ENCODE measurements at regions not wholly inside any gene's neighbourhood (a gene's known extent, or its start where the extent isn't known, plus 50 kb on each side); places are given as distances from the start of the nearest gene placed in this dataset.
A peak's percentile ranks its signal among the peaks of the same experiment; 100 is the strongest.

GRCh38 chr21:20856926-20857325 is 141.3 kb upstream of the NCAM2 start:
- H3K4me3 Mint-ChIP-seq, result no peak overlapping the region
- peaks cover 5% of the 10 kb centered on the region for H3K36me3 Mint-ChIP-seq (ENCODE audit: low read depth)
- H3K27me3 ChIP-seq (ENCODE audit: control insufficient read depth, insufficient read depth, low read length, poor library complexity, severe bottlenecking), result no peaks in the 10 kb centered on the region
- TF ChIP-seq CTCF (conservative IDR thresholded peaks at IDR 0.05), result no peak
- H3K9ac ChIP-seq (ENCODE audit: extremely low read depth, low read length, poor library complexity, severe bottlenecking), result no peak overlapping the region
- no peak overlapping the region for H3K27ac Mint-ChIP-seq
- peaks cover 14% of the 10 kb centered on the region for H3K9me3 Mint-ChIP-seq
- H3K4me1 ChIP-seq (ENCODE audit: control insufficient read depth, insufficient read depth, low read length), result no peaks in the 10 kb centered on the region
- H3K4me3 ChIP-seq (ENCODE audit: low read length), result no peak overlapping the region
- 57 to 67% methylated on average over 1 to 5 of the region's 5 CpGs for WGBS, 2 experiments (ENCODE audit: insufficient coverage in 1 of 2, insufficient read length in 1 of 2)
- H3K4me1 Mint-ChIP-seq, result peaks cover 18% of the 10 kb centered on the region
- no peak overlapping the region for H3K27ac ChIP-seq (ENCODE audit: low read depth, low read length)
- H3K27me3 Mint-ChIP-seq (ENCODE audit: insufficient read depth), result peaks cover 2% of the 10 kb centered on the region
- H3K9me3 ChIP-seq (ENCODE audit: control insufficient read depth, low read length), result peaks cover 28% of the 10 kb centered on the region
- peak; percentile 45 for DNase-seq
- no peaks in the 10 kb centered on the region for H3K36me3 ChIP-seq (ENCODE audit: control insufficient read depth, insufficient read depth, low read length)

GRCh38 chr21:20874202-20874601 is 124.0 kb upstream of the NCAM2 start:
- TF ChIP-seq CTCF (conservative IDR thresholded peaks at IDR 0.05), result no peak
- H3K4me1 Mint-ChIP-seq, result no peaks in the 10 kb centered on the region
- Histone ChIP-seq H3K4me1 (ENCODE audit: control insufficient read depth, insufficient read depth, low read length) (no peaks in the 10 kb centered on the region), H3K36me3 (ENCODE audit: control insufficient read depth, insufficient read depth, low read length) (no peaks in the 10 kb centered on the region), H3K9ac (ENCODE audit: extremely low read depth, low read length, poor library complexity, severe bottlenecking) (no peak overlapping the region), H3K4me3 (ENCODE audit: low read length) (no peak overlapping the region), H3K9me3 (ENCODE audit: control insufficient read depth, low read length) (no peaks in the 10 kb centered on the region), H3K27me3 (ENCODE audit: control insufficient read depth, insufficient read depth, low read length, poor library complexity, severe bottlenecking) (no peaks in the 10 kb centered on the region), H3K27ac (ENCODE audit: low read depth, low read length) (no peak overlapping the region)
- H3K9me3 Mint-ChIP-seq, result no peaks in the 10 kb centered on the region
- 95 to 100% methylated on average over 1 of the region's 1 CpG for WGBS, 2 experiments (ENCODE audit: insufficient coverage in 1 of 2, insufficient read length in 1 of 2)
- H3K27me3 Mint-ChIP-seq (ENCODE audit: insufficient read depth), result no peaks in the 10 kb centered on the region
- no peak for DNase-seq
- H3K27ac Mint-ChIP-seq, result no peak overlapping the region
- no peak overlapping the region for H3K4me3 Mint-ChIP-seq
- no peaks in the 10 kb centered on the region for H3K36me3 Mint-ChIP-seq (ENCODE audit: low read depth)

- Mint-ChIP-seq H3K4me1 (no peaks in the 10 kb centered on the region), H3K27ac (no peak overlapping the region), H3K27me3 (ENCODE audit: insufficient read depth) (no peaks in the 10 kb centered on the region), H3K4me3 (no peak overlapping the region), H3K36me3 (ENCODE audit: low read depth) (no peaks in the 10 kb centered on the region), H3K9me3 (no peaks in the 10 kb centered on the region)
- Histone ChIP-seq H3K36me3 (ENCODE audit: control insufficient read depth, insufficient read depth, low read length) (no peaks in the 10 kb centered on the region), H3K4me3 (ENCODE audit: low read length) (no peak overlapping the region), H3K9me3 (ENCODE audit: control insufficient read depth, low read length) (no peaks in the 10 kb centered on the region), H3K27me3 (ENCODE audit: control insufficient read depth, insufficient read depth, low read length, poor library complexity, severe bottlenecking) (no peaks in the 10 kb centered on the region), H3K4me1 (ENCODE audit: control insufficient read depth, insufficient read depth, low read length) (no peaks in the 10 kb centered on the region), H3K9ac (ENCODE audit: extremely low read depth, low read length, poor library complexity, severe bottlenecking) (no peak overlapping the region), H3K27ac (ENCODE audit: low read depth, low read length) (no peak overlapping the region)
- DNase-seq, result no peak
- TF ChIP-seq CTCF (conservative IDR thresholded peaks at IDR 0.05), result peak; percentile 62
Observed at GRCh38 chr21:20875742-20876141, 122.5 kb upstream of the NCAM2 start.

All from endodermal cell (in vitro differentiated cells).